ENCODE measurements at regions not wholly inside any gene's neighbourhood (a gene's known extent, or its start where the extent isn't known, plus 50 kb on each side); places are given as distances from the start of the nearest gene placed in this dataset.
"Not testable (repeated sequence)": the region's sequence is repeated elsewhere in the genome, so short reads cannot be mapped to it uniquely, and the experiment has no call there.

DNA sequence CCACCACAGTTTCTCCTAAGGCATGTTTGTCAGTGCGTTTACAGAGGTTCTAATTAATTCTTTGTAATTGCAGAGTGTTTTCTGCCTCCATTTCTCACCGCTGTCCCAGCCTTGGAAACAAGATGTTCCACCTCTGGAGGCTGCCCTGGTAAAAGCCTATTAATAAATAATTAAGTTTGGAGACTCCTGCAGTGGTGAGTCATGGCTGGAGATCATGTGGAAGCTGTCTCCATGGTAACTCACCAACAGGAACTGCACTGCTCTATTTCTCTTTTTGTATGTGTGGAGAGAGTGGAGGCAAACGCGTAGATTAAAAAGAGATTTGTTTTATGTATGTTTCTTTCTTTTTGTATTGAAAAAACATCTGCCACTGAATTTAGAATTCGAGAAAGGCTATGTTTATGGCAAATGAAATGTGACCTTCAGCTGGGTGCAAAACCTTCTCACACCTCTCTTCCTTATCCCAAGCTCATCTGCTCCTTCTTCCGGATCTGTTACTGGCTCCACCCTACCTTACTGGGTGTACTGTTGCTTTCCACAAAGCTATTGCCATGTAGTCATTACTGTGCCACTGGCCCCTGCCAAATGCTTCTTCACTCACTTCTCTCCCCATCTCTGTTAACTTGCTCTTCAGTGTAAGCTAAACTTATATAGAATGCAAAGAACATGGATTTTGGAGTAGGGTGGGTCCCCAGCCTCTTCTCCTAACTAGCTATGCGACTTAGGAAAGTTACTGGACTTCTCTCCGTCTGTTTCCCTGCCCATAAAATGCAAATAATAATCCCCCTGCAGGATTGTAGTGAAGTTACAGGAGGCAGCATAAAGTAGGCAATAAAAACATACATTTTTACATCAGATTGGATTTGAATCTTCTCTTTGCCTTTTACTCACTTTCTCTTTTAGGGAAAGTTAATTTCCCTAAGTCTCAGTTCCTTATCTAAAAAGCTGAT, 778.5 kb downstream of the NTRK3 start:
- peak overlapping the region; percentile 60 for H2AFZ ChIP-seq
- DNase-seq (ENCODE audit: low spot score) (peak; percentile 37), ATAC-seq (peak; percentile 52)
- H3K27me3 ChIP-seq (ENCODE audit: insufficient read depth): no peaks in the 10 kb centered on the region
- H3K27me3 Mint-ChIP-seq (ENCODE audit: insufficient read depth, low read depth, poor library complexity): no peaks in the 10 kb centered on the region
- no peaks in the 10 kb centered on the region for H3K36me3 Mint-ChIP-seq (ENCODE audit: low read depth)
- H3K27ac Mint-ChIP-seq: no peak overlapping the region
- H3K9me2 ChIP-seq (ENCODE audit: insufficient read depth): no peaks in the 10 kb centered on the region
- no peak overlapping the region for H3K4me3 ChIP-seq
- H3K27ac ChIP-seq (ENCODE audit: low read depth): no peak overlapping the region
- no peaks in the 10 kb centered on the region for H3F3A ChIP-seq (replicated peaks; ENCODE audit: low read depth)
- H4K20me1 ChIP-seq (replicated peaks; ENCODE audit: insufficient read depth): no peaks in the 10 kb centered on the region
- H3K4me2 ChIP-seq: 0 out of 2 replicates have a peak overlapping the region, but pooled peaks have one; percentile 25
- peaks cover 7% of the 10 kb centered on the region; the same call in 1 of the 2 replicates for H3K4me1 ChIP-seq (ENCODE audit: insufficient read depth)
- no peak for TF ChIP-seq ZNF331 (CRISPR knock-in tag; IDR thresholded peaks at IDR 0.05; ENCODE audit: low read depth)
- TF ChIP-seq, protein P1, sequence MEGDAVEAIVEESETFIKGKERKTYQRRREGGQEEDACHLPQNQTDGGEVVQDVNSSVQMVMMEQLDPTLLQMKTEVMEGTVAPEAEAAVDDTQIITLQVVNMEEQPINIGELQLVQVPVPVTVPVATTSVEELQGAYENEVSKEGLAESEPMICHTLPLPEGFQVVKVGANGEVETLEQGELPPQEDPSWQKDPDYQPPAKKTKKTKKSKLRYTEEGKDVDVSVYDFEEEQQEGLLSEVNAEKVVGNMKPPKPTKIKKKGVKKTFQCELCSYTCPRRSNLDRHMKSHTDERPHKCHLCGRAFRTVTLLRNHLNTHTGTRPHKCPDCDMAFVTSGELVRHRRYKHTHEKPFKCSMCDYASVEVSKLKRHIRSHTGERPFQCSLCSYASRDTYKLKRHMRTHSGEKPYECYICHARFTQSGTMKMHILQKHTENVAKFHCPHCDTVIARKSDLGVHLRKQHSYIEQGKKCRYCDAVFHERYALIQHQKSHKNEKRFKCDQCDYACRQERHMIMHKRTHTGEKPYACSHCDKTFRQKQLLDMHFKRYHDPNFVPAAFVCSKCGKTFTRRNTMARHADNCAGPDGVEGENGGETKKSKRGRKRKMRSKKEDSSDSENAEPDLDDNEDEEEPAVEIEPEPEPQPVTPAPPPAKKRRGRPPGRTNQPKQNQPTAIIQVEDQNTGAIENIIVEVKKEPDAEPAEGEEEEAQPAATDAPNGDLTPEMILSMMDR (conservative IDR thresholded peaks at IDR 0.05; ENCODE audit: low read depth in 2 of 2): peak in 1 of 2 experiments; percentile 24; a peak in 1 of 4 replicates
- no peak overlapping the region for H3K4me3 Mint-ChIP-seq
- peaks cover 9% of the 10 kb centered on the region for H3K4me1 Mint-ChIP-seq
- no peaks in the 10 kb centered on the region for H3K79me2 ChIP-seq (replicated peaks; ENCODE audit: insufficient read depth)
- no peaks in the 10 kb centered on the region for H3K9me3 Mint-ChIP-seq
- no peaks in the 10 kb centered on the region for H3K36me3 ChIP-seq (ENCODE audit: insufficient read depth)

DNA sequence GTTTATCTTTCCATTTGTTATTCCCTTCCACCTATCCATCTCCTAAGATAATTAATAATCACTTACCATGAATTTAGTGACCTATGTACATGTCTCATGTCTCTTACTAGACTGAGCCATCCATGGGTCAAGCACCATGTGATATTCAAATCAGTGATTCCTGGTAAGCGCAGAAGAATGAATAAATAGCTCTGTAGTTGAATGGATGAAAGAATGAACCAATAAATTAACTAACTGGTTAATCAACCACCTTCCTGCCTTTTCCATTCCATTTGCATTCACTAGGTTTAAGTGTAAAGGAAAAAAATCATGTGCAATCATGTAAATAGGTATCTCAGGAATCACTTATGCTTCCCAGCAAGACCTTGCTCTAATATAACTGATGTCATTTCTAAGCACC, 779.5 kb downstream of the NTRK3 start:
- DNase-seq (ENCODE audit: low spot score): no peak
- Histone ChIP-seq H3K79me2 (replicated peaks; ENCODE audit: insufficient read depth) (no peaks in the 10 kb centered on the region), H2AFZ (no peak overlapping the region), H3K27me3 (ENCODE audit: insufficient read depth) (no peaks in the 10 kb centered on the region), H3K9me2 (ENCODE audit: insufficient read depth) (no peaks in the 10 kb centered on the region), H3K4me3 (no peak overlapping the region), H3K4me1 (ENCODE audit: insufficient read depth) (peaks cover 7% of the 10 kb centered on the region; the same call in 1 of the 2 replicates), H4K20me1 (replicated peaks; ENCODE audit: insufficient read depth) (no peaks in the 10 kb centered on the region), H3K4me2 (no peak overlapping the region), H3F3A (replicated peaks; ENCODE audit: low read depth) (no peaks in the 10 kb centered on the region), H3K36me3 (ENCODE audit: insufficient read depth) (no peaks in the 10 kb centered on the region), H3K27ac (ENCODE audit: low read depth) (no peak overlapping the region)
- no peaks in the 10 kb centered on the region for H3K9me3 Mint-ChIP-seq
- no peaks in the 10 kb centered on the region for H3K27me3 Mint-ChIP-seq (ENCODE audit: insufficient read depth, low read depth, poor library complexity)
- no peaks in the 10 kb centered on the region for H3K36me3 Mint-ChIP-seq (ENCODE audit: low read depth)
- no peak for TF ChIP-seq EZH2phosphoT487 (IDR thresholded peaks at IDR 0.05; ENCODE audit: unreplicated experiment)
- peaks cover 9% of the 10 kb centered on the region for H3K4me1 Mint-ChIP-seq
- H3K4me3 Mint-ChIP-seq: no peak overlapping the region
- H3K27ac Mint-ChIP-seq: no peak overlapping the region
- ATAC-seq: no peak

DNA sequence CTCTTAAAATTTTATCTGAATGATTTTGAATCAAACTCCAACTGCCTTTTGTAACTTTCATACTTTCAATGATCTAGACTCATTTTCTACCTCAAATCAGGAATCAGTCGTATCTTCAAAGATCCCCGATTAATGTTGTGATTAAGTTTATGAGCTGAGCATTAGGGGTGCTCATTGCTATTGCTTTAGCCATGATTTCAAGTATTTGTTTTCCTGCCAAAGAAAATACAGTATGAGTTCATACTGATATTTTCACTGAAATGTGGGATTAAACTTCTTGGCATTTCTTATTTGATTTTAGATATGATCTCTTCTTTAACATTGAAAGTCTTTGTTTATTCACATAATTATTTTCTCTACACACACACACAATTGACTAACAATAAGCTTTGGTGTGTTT, 785.6 kb downstream of the NTRK3 start:
- no peaks in the 10 kb centered on the region for H3K4me1 ChIP-seq (ENCODE audit: insufficient read depth)
- H3K4me3 Mint-ChIP-seq: no peak overlapping the region
- ATAC-seq (no peak), DNase-seq (ENCODE audit: low spot score) (no peak)
- H3K9me2 ChIP-seq (ENCODE audit: insufficient read depth): no peaks in the 10 kb centered on the region
- H3F3A ChIP-seq (replicated peaks; ENCODE audit: low read depth): no peaks in the 10 kb centered on the region
- no peak overlapping the region for H3K27ac Mint-ChIP-seq
- no peak overlapping the region for H2AFZ ChIP-seq
- no peak overlapping the region for H3K4me2 ChIP-seq
- H4K20me1 ChIP-seq (replicated peaks; ENCODE audit: insufficient read depth): no peaks in the 10 kb centered on the region
- no peak overlapping the region for H3K4me3 ChIP-seq
- no peaks in the 10 kb centered on the region for H3K36me3 ChIP-seq (ENCODE audit: insufficient read depth)
- peaks cover 6% of the 10 kb centered on the region; the same call in 2 of the 3 replicates for H3K9me3 Mint-ChIP-seq
- H3K27me3 Mint-ChIP-seq (ENCODE audit: insufficient read depth, low read depth, poor library complexity): no peaks in the 10 kb centered on the region
- peaks cover 5% of the 10 kb centered on the region; the same call in 1 of the 3 replicates for H3K36me3 Mint-ChIP-seq (ENCODE audit: low read depth)
- H3K27me3 ChIP-seq (ENCODE audit: insufficient read depth): no peaks in the 10 kb centered on the region
- TF ChIP-seq STAT1 (IDR thresholded peaks at IDR 0.05; ENCODE audit: unreplicated experiment) (no peak), NANOG (IDR thresholded peaks at IDR 0.05; ENCODE audit: borderline replicate concordance) (no peak)
- TF ChIP-seq, protein P2, sequence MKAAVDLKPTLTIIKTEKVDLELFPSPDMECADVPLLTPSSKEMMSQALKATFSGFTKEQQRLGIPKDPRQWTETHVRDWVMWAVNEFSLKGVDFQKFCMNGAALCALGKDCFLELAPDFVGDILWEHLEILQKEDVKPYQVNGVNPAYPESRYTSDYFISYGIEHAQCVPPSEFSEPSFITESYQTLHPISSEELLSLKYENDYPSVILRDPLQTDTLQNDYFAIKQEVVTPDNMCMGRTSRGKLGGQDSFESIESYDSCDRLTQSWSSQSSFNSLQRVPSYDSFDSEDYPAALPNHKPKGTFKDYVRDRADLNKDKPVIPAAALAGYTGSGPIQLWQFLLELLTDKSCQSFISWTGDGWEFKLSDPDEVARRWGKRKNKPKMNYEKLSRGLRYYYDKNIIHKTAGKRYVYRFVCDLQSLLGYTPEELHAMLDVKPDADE (IDR thresholded peaks at IDR 0.05): no peak
- H3K79me2 ChIP-seq (replicated peaks; ENCODE audit: insufficient read depth): no peaks in the 10 kb centered on the region
- H3K27ac ChIP-seq (ENCODE audit: low read depth): no peak overlapping the region
- H3K4me1 Mint-ChIP-seq: no peaks in the 10 kb centered on the region

DNA sequence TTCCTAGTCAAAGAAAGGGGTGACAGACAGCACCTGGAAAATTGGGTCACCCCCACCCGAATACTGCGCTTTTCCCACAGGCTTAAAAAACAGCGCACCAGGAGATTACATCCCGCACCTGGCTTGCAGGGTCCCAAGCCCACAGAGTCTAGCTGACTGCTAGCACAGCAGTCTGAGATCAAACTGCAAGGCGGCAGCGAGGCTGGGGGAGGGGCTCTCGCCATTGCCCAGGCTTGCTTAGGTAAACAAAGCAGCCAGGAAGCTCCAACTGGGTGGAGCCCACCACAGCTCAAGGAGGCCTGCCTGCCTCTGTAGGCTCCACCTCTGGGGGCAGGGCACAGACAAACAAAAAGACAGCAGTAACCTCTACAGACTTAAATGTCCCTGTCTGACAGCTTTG, 792.6 kb downstream of the NTRK3 start:
- not testable (repeated sequence) for H4K20me1 ChIP-seq (replicated peaks; ENCODE audit: insufficient read depth); H3K36me3 ChIP-seq (ENCODE audit: insufficient read depth); H3K27me3 Mint-ChIP-seq (ENCODE audit: insufficient read depth, low read depth, poor library complexity); H3K79me2 ChIP-seq (replicated peaks; ENCODE audit: insufficient read depth); H3K4me1 ChIP-seq (ENCODE audit: insufficient read depth); ATAC-seq; H3K27me3 ChIP-seq (ENCODE audit: insufficient read depth); H3F3A ChIP-seq (replicated peaks; ENCODE audit: low read depth); H3K27ac ChIP-seq (ENCODE audit: low read depth); H3K9me3 Mint-ChIP-seq; H3K9me2 ChIP-seq (ENCODE audit: insufficient read depth); H3K4me1 Mint-ChIP-seq; H2AFZ ChIP-seq
- Histone ChIP-seq H3K4me3 (peak overlapping the region; percentile 43), H3K4me2 (0 out of 2 replicates have a peak overlapping the region, but pooled peaks have one; percentile 52)
- Mint-ChIP-seq H3K4me3 (peak overlapping the region; percentile 32; the same call in 2 of the 3 replicates), H3K27ac (peak overlapping the region; percentile 89), H3K36me3 (ENCODE audit: low read depth) (peaks cover 15% of the 10 kb centered on the region; the same call in 1 of the 3 replicates)
- DNase-seq (ENCODE audit: low spot score): peak; percentile 52
